GM23338 (cell line): ENCODE measurements at regions not wholly inside any gene's neighbourhood (a gene's known extent, or its start where the extent isn't known, plus 50 kb on each side); places are given as distances from the start of the nearest gene placed in this dataset.

ENCODE experiments used
- ATAC-seq: fragments of 200-7000 bp; cut with Tn5 transposase; 3 replicates; pipeline ENCODE4 v1.9.1; 2020
- DNase-seq: peaks from one replicate; pipeline ENCODE4 v3.0.0-alpha.2; 2015; ENCODE audit warnings: low spot score
- H2AFZ ChIP-seq: fragments of 200-600 bp; sonication (generic); 2 replicates; pipeline ENCODE4 v1.8.0; 2016; ENCODE audit warnings: antibody characterized with exemption, mild to moderate bottlenecking, moderate library complexity
- H3F3A ChIP-seq: fragments of 200-600 bp; sonication (generic); replicated peaks from 2 replicates; pipeline ENCODE4 v1.8.0; 2017; ENCODE audit warnings: antibody characterized with exemption, mixed run types, low read depth
- H3K27ac ChIP-seq: fragments of 200-600 bp; sonication (generic); 2 replicates; pipeline ENCODE4 v1.6.1; 2016; ENCODE audit warnings: low read depth
- H3K27me3 ChIP-seq: fragments of 200-600 bp; sonication (generic); 2 replicates; pipeline ENCODE4 v1.8.0; 2016; ENCODE audit warnings: mild to moderate bottlenecking, mixed run types, moderate library complexity; ENCODE audit not compliant: insufficient read depth
- H3K36me3 ChIP-seq: fragments of 200-600 bp; sonication (generic); 2 replicates; pipeline ENCODE4 v1.8.0; 2016; ENCODE audit warnings: mild to moderate bottlenecking; ENCODE audit not compliant: insufficient read depth
- H3K4me1 ChIP-seq: fragments of 200-600 bp; sonication (generic); 2 replicates; pipeline ENCODE4 v1.8.0; 2016; ENCODE audit warnings: mild to moderate bottlenecking, moderate library complexity; ENCODE audit not compliant: insufficient read depth
- H3K4me2 ChIP-seq: fragments of 200-600 bp; sonication (generic); 2 replicates; pipeline ENCODE4 v1.7.1; 2017; ENCODE audit warnings: mixed run types
- H3K4me3 ChIP-seq: fragments of 200-600 bp; sonication (generic); 2 replicates; pipeline ENCODE4 v1.6.1; 2016; ENCODE audit warnings: mixed run types
- H3K79me2 ChIP-seq: fragments of 200-600 bp; sonication (generic); replicated peaks from 2 replicates; pipeline ENCODE4 v1.8.0; 2017; ENCODE audit warnings: mild to moderate bottlenecking; ENCODE audit not compliant: insufficient read depth
- H3K9me2 ChIP-seq: fragments of 200-600 bp; sonication (generic); 2 replicates; pipeline ENCODE4 v1.8.0; 2017; ENCODE audit not compliant: insufficient read depth
- H4K20me1 ChIP-seq: fragments of 200-600 bp; sonication (generic); replicated peaks from 2 replicates; pipeline ENCODE4 v1.8.0; 2017; ENCODE audit warnings: mild to moderate bottlenecking; ENCODE audit not compliant: insufficient read depth
- H3K27ac Mint-ChIP-seq: 2 replicates; pipeline ENCODE4 v1.8.0; 2020; ENCODE audit warnings: inconsistent platforms, mild to moderate bottlenecking, moderate library complexity, mixed read lengths
- H3K27me3 Mint-ChIP-seq: 3 replicates; pipeline ENCODE4 v1.8.0; 2022; ENCODE audit warnings: low read depth, mild to moderate bottlenecking, moderate library complexity, mixed read lengths, inconsistent platforms; ENCODE audit not compliant: insufficient read depth, poor library complexity
- H3K36me3 Mint-ChIP-seq: 3 replicates; pipeline ENCODE4 v1.8.0; 2021; ENCODE audit warnings: low read depth, mild to moderate bottlenecking, inconsistent platforms, moderate library complexity, mixed read lengths
- H3K4me1 Mint-ChIP-seq: 3 replicates; pipeline ENCODE4 v1.8.0; 2020; ENCODE audit warnings: mild to moderate bottlenecking, inconsistent platforms, mixed read lengths
- H3K4me3 Mint-ChIP-seq: 3 replicates; pipeline ENCODE4 v1.8.0; 2021; ENCODE audit warnings: moderate library complexity, mild to moderate bottlenecking, inconsistent platforms, mixed read lengths
- H3K9me3 Mint-ChIP-seq: 3 replicates; pipeline ENCODE4 v1.8.0; 2020; ENCODE audit warnings: moderate library complexity, mild to moderate bottlenecking, inconsistent platforms, mixed read lengths
- CREB1 ChIP-seq: fragments of 250-450 bp; sonication (Bioruptor Pico); IDR thresholded peaks from 2 replicates; pipeline ENCODE4 v1.5.0; 2020; ENCODE audit warnings: low read depth, mild to moderate bottlenecking, moderate library complexity
- EZH2 ChIP-seq: fragments of 200-600 bp; sonication (generic); IDR thresholded peaks from one replicate; pipeline ENCODE4 v1.8.0; 2017; ENCODE audit warnings: antibody characterized with exemption, mild to moderate bottlenecking, low read depth; ENCODE audit not compliant: unreplicated experiment
- EZH2phosphoT487 ChIP-seq: fragments of 200-600 bp; sonication (generic); IDR thresholded peaks from one replicate; pipeline ENCODE4 v1.8.1; 2018; ENCODE audit warnings: antibody characterized with exemption; ENCODE audit not compliant: unreplicated experiment
- JUNB ChIP-seq: IDR thresholded peaks from one replicate; pipeline ENCODE4 v1.6.1; 2016; ENCODE audit warnings: antibody characterized with exemption; ENCODE audit not compliant: unreplicated experiment
- NANOG ChIP-seq: IDR thresholded peaks from 2 replicates; pipeline ENCODE4 v1.6.1; 2016; ENCODE audit warnings: antibody characterized with exemption, borderline replicate concordance
- POLR2AphosphoS5 ChIP-seq: IDR thresholded peaks from 2 replicates; pipeline ENCODE4 v1.6.1; 2016; ENCODE audit warnings: antibody characterized with exemption, low read depth
- STAT1 ChIP-seq: IDR thresholded peaks from one replicate; pipeline ENCODE4 v1.6.1; 2016; ENCODE audit warnings: antibody characterized with exemption; ENCODE audit not compliant: unreplicated experiment
- ZNF114 ChIP-seq: fragments of 250-450 bp; sonication (Bioruptor Pico); IDR thresholded peaks from 2 replicates; pipeline ENCODE4 v1.5.0; 2020; ENCODE audit warnings: mild to moderate bottlenecking, moderate library complexity
- ZNF331 ChIP-seq: fragments of 250-450 bp; sonication (Bioruptor Pico); IDR thresholded peaks from 2 replicates; pipeline ENCODE4 v1.5.0; 2020; ENCODE audit warnings: low read depth, mild to moderate bottlenecking, moderate library complexity
- TF ChIP-seq, protein P1 (sequence below): IDR thresholded peaks from 2 replicates; pipeline ENCODE4 v1.6.1; 2016; ENCODE audit warnings: antibody characterized with exemption
- TF ChIP-seq, protein P2 (sequence below): fragments of 250-450 bp; sonication (Bioruptor Pico); IDR thresholded peaks from 2 replicates; pipeline ENCODE4 v1.5.0; 2020; ENCODE audit warnings: mild to moderate bottlenecking, moderate library complexity
- TF ChIP-seq, protein P3 (sequence below): IDR thresholded peaks from one replicate; pipeline ENCODE4 v1.6.1; 2018; ENCODE audit warnings: antibody characterized with exemption; ENCODE audit not compliant: unreplicated experiment
- TF ChIP-seq, protein P4 (sequence below), 2 experiments: fragments of 200-600 bp in 1 of 2; sonication (generic) in 1 of 2; conservative IDR thresholded peaks; 2 replicates each; pipeline versions ENCODE4 v1.5.1 to v1.6.1; 2016 to 2017; ENCODE audit warnings: antibody characterized with exemption in 2 of 2, low read depth in 2 of 2, mild to moderate bottlenecking in 2 of 2, moderate library complexity in 1 of 2

DNA sequence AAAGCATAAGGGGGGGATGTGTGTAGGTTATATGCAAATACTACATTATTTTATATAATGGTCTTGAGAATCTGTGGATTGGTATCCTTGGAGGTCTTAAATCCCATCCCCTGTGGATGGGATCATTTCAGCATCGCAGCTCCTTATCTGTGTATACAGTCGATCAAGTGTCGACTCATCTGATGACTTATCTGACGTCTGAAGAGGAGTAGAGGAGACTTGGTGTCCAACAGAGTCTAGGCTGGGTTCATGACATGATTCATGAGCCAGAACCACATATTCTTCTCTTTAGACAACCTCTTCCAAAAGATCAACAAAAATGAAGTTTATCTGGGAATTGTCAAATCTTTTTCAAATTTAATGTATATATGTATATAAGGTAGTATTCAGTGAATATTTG, 220.7 kb downstream of the NR2F2 start:
- Histone ChIP-seq H2AFZ (no peak overlapping the region), H3K79me2 (no peaks in the 10 kb centered on the region), H3K4me1 (no peaks in the 10 kb centered on the region), H3K4me3 (no peak overlapping the region), H3K27ac (no peak overlapping the region), H3K36me3 (no peaks in the 10 kb centered on the region), H3K4me2 (no peak overlapping the region), H3K9me2 (no peaks in the 10 kb centered on the region), H3K27me3 (no peaks in the 10 kb centered on the region), H3F3A (no peaks in the 10 kb centered on the region), H4K20me1 (no peaks in the 10 kb centered on the region)
- no peak overlapping the region for H3K4me3 Mint-ChIP-seq
- no peaks in the 10 kb centered on the region for H3K27me3 Mint-ChIP-seq
- H3K4me1 Mint-ChIP-seq = no peaks in the 10 kb centered on the region
- H3K36me3 Mint-ChIP-seq = no peaks in the 10 kb centered on the region
- ATAC-seq (no peak), DNase-seq (no peak)
- no peak overlapping the region for H3K27ac Mint-ChIP-seq
- TF ChIP-seq ZNF114 (CRISPR knock-in tag) = no peak
- no peak for TF ChIP-seq CREB1 (CRISPR knock-in tag)
- no peak for TF ChIP-seq NANOG
- TF ChIP-seq STAT1 = no peak
- TF ChIP-seq, protein P1, sequence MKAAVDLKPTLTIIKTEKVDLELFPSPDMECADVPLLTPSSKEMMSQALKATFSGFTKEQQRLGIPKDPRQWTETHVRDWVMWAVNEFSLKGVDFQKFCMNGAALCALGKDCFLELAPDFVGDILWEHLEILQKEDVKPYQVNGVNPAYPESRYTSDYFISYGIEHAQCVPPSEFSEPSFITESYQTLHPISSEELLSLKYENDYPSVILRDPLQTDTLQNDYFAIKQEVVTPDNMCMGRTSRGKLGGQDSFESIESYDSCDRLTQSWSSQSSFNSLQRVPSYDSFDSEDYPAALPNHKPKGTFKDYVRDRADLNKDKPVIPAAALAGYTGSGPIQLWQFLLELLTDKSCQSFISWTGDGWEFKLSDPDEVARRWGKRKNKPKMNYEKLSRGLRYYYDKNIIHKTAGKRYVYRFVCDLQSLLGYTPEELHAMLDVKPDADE = no peak
- TF ChIP-seq EZH2phosphoT487 = no peak
- TF ChIP-seq JUNB = no peak
- TF ChIP-seq, protein P2, sequence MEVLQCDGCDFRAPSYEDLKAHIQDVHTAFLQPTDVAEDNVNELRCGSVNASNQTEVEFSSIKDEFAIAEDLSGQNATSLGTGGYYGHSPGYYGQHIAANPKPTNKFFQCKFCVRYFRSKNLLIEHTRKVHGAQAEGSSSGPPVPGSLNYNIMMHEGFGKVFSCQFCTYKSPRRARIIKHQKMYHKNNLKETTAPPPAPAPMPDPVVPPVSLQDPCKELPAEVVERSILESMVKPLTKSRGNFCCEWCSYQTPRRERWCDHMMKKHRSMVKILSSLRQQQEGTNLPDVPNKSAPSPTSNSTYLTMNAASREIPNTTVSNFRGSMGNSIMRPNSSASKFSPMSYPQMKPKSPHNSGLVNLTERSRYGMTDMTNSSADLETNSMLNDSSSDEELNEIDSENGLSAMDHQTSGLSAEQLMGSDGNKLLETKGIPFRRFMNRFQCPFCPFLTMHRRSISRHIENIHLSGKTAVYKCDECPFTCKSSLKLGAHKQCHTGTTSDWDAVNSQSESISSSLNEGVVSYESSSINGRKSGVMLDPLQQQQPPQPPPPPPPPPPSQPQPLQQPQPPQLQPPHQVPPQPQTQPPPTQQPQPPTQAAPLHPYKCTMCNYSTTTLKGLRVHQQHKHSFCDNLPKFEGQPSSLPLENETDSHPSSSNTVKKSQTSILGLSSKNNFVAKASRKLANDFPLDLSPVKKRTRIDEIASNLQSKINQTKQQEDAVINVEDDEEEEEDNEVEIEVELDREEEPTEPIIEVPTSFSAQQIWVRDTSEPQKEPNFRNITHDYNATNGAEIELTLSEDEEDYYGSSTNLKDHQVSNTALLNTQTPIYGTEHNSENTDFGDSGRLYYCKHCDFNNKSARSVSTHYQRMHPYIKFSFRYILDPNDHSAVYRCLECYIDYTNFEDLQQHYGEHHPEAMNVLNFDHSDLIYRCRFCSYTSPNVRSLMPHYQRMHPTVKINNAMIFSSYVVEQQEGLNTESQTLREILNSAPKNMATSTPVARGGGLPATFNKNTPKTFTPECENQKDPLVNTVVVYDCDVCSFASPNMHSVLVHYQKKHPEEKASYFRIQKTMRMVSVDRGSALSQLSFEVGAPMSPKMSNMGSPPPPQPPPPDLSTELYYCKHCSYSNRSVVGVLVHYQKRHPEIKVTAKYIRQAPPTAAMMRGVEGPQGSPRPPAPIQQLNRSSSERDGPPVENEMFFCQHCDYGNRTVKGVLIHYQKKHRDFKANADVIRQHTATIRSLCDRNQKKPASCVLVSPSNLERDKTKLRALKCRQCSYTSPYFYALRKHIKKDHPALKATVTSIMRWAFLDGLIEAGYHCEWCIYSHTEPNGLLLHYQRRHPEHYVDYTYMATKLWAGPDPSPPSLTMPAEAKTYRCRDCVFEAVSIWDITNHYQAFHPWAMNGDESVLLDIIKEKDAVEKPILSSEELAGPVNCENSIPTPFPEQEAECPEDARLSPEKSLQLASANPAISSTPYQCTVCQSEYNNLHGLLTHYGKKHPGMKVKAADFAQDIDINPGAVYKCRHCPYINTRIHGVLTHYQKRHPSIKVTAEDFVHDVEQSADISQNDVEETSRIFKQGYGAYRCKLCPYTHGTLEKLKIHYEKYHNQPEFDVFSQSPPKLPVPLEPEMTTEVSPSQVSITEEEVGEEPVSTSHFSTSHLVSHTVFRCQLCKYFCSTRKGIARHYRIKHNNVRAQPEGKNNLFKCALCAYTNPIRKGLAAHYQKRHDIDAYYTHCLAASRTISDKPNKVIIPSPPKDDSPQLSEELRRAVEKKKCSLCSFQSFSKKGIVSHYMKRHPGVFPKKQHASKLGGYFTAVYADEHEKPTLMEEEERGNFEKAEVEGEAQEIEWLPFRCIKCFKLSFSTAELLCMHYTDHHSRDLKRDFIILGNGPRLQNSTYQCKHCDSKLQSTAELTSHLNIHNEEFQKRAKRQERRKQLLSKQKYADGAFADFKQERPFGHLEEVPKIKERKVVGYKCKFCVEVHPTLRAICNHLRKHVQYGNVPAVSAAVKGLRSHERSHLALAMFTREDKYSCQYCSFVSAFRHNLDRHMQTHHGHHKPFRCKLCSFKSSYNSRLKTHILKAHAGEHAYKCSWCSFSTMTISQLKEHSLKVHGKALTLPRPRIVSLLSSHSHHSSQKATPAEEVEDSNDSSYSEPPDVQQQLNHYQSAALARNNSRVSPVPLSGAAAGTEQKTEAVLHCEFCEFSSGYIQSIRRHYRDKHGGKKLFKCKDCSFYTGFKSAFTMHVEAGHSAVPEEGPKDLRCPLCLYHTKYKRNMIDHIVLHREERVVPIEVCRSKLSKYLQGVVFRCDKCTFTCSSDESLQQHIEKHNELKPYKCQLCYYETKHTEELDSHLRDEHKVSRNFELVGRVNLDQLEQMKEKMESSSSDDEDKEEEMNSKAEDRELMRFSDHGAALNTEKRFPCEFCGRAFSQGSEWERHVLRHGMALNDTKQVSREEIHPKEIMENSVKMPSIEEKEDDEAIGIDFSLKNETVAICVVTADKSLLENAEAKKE (CRISPR knock-in tag) = no peak
- TF ChIP-seq, protein P3, sequence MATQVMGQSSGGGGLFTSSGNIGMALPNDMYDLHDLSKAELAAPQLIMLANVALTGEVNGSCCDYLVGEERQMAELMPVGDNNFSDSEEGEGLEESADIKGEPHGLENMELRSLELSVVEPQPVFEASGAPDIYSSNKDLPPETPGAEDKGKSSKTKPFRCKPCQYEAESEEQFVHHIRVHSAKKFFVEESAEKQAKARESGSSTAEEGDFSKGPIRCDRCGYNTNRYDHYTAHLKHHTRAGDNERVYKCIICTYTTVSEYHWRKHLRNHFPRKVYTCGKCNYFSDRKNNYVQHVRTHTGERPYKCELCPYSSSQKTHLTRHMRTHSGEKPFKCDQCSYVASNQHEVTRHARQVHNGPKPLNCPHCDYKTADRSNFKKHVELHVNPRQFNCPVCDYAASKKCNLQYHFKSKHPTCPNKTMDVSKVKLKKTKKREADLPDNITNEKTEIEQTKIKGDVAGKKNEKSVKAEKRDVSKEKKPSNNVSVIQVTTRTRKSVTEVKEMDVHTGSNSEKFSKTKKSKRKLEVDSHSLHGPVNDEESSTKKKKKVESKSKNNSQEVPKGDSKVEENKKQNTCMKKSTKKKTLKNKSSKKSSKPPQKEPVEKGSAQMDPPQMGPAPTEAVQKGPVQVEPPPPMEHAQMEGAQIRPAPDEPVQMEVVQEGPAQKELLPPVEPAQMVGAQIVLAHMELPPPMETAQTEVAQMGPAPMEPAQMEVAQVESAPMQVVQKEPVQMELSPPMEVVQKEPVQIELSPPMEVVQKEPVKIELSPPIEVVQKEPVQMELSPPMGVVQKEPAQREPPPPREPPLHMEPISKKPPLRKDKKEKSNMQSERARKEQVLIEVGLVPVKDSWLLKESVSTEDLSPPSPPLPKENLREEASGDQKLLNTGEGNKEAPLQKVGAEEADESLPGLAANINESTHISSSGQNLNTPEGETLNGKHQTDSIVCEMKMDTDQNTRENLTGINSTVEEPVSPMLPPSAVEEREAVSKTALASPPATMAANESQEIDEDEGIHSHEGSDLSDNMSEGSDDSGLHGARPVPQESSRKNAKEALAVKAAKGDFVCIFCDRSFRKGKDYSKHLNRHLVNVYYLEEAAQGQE = no peak
- no peak for TF ChIP-seq ZNF331 (CRISPR knock-in tag)
- no peak for TF ChIP-seq EZH2
- TF ChIP-seq, protein P4, sequence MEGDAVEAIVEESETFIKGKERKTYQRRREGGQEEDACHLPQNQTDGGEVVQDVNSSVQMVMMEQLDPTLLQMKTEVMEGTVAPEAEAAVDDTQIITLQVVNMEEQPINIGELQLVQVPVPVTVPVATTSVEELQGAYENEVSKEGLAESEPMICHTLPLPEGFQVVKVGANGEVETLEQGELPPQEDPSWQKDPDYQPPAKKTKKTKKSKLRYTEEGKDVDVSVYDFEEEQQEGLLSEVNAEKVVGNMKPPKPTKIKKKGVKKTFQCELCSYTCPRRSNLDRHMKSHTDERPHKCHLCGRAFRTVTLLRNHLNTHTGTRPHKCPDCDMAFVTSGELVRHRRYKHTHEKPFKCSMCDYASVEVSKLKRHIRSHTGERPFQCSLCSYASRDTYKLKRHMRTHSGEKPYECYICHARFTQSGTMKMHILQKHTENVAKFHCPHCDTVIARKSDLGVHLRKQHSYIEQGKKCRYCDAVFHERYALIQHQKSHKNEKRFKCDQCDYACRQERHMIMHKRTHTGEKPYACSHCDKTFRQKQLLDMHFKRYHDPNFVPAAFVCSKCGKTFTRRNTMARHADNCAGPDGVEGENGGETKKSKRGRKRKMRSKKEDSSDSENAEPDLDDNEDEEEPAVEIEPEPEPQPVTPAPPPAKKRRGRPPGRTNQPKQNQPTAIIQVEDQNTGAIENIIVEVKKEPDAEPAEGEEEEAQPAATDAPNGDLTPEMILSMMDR (conservative IDR thresholded peaks at IDR 0.05; ENCODE audit: low read depth in 2 of 2) = no peak
- TF ChIP-seq POLR2AphosphoS5 = no peak
- no peaks in the 10 kb centered on the region for H3K9me3 Mint-ChIP-seq
